Right ventricle myocardium inferior (tissue), 1 donor: ENCODE measurements at regions not wholly inside any gene's neighbourhood (a gene's known extent, or its start where the extent isn't known, plus 50 kb on each side); places are given as distances from the start of the nearest gene placed in this dataset.

Source experiments
- ATAC-seq: fragments of 200-7000 bp; cut with Tn5 transposase; one replicate; pipeline ENCODE4 v1.9.1; 2020; ENCODE audit warnings: mild to moderate bottlenecking, moderate library complexity
- DNase-seq: peaks from one replicate; pipeline ENCODE4 v3.0.0; 2021; ENCODE audit errors: missing footprints
- intact Hi-C: fragments of 100-400 bp; cut with DNase I; formaldehyde crosslinking; loops from one replicate; pipeline ENCODE4 v1.11.0; 2022
- donor health status: DM: no; HTN: yes; CAD: no; lungs with severe emphysema.

DNA sequence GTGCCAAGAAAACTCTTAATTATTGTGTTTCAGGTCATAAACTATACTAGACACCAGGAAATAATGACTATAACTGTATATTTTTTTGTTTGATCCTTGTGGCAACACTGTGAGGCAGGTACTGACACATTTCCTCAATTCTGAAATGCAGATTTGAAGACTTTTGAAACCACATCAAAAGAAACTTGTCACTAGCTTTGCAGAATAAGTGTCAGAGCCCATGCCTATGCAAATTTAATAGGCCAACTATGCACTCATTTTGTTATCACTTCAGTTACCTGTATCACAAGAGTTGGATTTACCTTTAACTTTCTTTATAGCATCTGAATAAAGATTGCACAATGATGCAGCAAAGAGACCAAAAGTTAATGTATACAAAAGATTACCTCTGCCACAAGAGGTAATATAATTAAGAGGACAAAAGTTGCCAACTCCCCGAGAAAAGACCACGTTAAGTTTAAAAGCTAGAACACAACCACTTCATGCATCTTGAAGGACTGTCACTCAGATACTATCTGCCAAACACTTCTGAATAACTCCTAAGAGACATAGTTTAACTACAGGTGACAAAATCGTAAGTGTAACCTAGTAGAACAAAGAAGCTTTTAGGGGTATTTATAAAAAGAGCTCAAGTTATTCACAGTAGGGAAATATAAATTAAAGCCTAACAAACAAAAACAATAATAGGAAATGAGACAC is 80.5 kb downstream of the ELAPOR2 start:
- ATAC-seq = no peak
- no peak for DNase-seq

DNA sequence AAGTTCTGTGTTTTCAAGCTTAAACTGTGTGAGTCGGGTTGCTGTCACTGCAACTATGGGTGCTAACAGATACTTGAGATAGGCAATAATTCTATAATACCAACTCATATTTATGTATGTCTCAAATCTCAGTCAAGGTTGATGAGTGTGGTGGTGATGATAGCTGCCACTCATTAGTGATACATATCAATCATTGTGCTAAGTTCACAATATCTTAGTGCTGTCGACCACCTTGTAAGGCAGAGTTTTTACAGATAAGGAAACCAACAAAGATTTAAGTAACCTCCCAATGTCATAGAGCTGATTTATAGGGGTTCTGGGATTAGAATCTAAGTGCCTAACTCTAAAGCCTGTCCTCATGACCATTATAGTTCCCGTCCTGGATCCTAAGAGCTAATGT is 82.5 kb downstream of the ELAPOR2 start:
- ATAC-seq (no peak), DNase-seq (no peak)
- intact Hi-C loops = no loop called here

More for the DNA sequence above, 80.5 kb downstream of the ELAPOR2 start:
- intact Hi-C loops = no loop called here

DNA sequence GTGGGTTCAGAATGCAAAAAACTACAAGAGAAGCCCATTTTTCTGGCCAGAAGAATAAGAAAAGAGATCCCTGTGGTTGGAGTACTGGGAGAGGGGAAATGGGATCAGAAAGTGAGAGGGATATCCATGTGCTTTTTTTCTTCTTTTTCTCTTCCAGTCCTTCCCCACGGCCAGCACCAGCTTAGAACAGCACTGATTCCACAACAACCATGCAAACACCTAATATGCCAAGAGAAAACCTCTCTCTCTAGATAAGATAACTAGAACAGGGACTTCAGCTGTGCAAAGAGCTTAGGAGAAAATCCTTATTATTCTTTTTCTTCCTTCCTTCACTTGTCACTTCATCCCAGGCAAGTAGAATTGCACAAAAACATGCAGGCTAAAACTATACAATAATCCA is 83.5 kb downstream of the ELAPOR2 start:
- no peak for ATAC-seq
- intact Hi-C loops = no loop called here
- no peak for DNase-seq

DNA sequence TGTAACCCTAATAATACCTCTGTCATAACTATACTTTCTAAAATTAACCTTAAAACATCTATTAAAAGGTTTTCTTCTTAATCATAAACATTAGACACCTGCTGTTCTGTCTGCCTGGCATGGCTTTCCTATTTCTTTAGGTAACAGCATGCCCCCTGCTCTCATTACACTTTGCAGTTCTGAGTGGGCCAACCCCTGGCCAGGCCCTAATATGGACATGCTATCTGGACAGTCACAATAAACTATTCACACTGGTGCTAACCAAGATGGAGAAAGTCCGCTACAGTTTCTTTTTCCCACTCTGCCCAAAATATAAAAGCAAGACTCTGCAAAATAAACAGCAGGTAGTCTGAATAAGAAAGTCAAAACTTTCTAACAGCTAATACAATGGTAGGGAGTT is 84.0 kb downstream of the ELAPOR2 start:
- ATAC-seq = no peak
- intact Hi-C loops = no loop called here
- no peak for DNase-seq

DNA sequence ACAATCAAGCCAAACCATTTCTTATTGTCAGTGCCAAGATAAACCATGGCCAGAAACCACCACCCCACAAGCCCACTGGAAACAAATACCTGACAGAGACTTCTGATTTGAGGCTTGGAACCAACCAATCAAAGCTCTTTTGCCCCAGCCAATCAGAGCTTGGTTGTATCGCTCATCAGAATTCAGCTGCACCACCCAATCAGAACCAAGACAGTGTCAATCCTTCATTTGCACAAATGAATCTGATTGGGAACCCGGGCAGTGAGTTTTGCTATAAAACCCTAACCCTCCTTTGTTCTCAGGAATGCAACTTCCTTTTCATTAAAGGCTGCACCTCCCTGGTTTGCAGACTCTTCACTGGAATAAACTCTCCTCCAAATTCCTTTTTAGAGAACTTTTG is 87.4 kb downstream of the ELAPOR2 start:
- no peak for DNase-seq
- intact Hi-C loops = no loop called here
- ATAC-seq = no peak

DNA sequence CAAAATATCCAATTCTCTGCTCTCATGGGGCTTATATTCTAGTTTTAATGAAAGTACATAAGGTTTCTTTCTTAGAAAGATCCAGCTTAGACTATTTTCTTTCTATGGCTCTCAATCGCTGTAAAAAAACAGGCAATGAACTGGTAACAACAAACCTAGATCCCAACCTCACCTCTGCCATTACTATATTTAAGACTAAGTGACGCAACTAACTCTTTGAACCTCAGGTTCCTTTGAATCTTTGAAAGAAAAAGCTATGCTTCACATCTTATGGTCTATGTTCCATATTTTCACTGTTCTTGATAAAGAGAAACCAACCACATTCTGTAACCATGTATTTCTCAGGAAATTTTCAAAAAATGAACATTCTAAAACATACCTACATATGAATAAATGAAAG is 88.5 kb downstream of the ELAPOR2 start:
- ATAC-seq = no peak
- DNase-seq = no peak
- intact Hi-C loops = no loop called here

DNA sequence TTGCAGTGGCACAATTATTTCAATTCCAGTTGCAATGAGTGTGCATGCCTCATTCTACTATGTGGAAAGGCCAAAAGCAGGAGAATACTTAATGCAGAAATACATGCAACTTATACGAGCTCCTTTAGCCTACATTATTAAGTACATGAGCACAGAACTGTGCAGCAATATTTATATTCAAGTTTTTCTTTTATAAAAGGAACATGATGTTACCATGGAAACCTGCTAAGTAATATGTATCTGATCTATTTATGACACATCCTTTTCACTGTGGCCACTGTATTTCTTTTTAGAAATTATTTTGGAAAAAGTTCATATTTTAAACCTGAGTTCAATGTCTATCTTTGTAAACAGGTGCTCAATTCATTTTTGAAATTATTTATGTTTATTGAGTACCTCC is 88.9 kb downstream of the ELAPOR2 start:
- intact Hi-C loops = no loop called here
- ATAC-seq (no peak), DNase-seq (no peak)

DNA sequence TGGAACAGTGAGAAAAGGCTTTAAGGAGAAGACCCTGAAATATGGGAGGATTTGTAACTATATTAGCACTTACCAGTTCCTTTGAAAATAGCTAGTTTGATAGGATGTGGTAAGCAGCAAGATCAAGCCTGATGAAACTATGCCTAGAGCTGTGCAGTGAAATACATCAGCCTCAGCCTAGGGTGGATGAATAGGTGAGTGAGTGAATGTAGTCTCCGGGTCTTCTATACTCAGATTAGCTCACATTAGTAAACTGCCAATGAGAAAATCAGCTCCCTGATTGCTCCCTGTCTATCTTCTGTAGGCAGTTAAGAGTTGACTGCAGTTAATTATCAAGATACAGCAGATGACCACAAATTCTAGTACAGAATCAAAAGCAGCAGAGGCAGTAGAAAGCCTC is 89.6 kb downstream of the ELAPOR2 start:
- ATAC-seq (no peak), DNase-seq (no peak)
- intact Hi-C loops = no loop called here

DNA sequence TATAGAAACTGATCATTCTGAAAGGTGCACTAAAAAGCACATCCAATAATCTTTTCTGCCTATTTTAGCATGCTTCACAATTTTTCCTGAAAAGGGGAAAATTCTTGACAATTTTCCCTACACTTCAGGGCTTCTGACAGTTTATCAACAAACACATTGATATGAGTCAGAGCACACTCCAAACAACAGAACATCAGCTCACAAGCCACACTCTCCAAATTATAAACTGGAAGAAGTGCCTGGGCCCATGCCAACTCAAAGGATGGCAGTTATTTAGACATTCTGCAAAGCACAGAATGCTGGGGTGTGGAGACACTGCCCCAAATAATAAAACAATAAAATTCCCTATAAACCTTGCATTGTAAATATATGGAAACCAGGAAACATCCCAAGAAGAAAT is 90.8 kb downstream of the ELAPOR2 start:
- DNase-seq (no peak), ATAC-seq (no peak)
- intact Hi-C loops = no loop called here

DNA sequence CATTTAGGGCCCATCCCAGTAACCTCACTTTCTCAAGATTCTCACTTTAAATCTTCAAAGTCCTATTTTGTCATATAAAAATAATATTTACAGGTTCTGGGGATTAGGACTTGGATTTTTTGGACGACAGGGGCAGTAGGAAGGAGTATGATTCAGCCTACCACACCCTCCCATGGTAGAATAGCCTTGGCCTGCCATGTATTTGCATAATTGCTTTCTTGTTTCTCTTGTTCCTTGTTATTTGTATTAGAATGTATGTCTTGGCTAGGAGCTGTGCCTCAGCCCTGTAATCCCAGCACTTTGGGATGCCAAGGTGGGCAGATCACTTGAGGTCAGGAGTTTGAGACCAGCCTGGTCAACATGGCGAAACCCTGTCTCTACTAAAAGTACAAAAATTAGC is 92.5 kb downstream of the ELAPOR2 start:
- DNase-seq (no peak), ATAC-seq (no peak)
- intact Hi-C loops = no loop called here

DNA sequence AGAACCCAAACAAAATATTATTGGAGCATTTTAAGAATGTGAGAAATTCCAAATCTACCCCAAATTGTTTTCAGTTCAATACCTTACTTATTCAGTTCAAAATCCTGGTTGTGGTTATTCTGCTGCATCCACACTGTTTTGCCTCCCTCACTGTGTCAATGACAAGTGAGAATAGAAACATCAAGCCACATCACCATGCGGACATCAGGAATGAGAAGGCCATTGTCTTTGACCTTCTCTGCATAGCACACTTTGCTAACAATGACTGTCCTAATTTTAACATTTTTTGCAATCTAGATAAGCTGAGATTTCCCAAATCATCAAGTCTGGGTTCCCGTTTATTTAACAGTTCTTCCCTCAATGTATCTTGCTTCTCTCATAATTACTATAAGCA is 93.7 kb downstream of the ELAPOR2 start:
- ATAC-seq (no peak), DNase-seq (no peak)
- intact Hi-C loops = no loop called here

DNA sequence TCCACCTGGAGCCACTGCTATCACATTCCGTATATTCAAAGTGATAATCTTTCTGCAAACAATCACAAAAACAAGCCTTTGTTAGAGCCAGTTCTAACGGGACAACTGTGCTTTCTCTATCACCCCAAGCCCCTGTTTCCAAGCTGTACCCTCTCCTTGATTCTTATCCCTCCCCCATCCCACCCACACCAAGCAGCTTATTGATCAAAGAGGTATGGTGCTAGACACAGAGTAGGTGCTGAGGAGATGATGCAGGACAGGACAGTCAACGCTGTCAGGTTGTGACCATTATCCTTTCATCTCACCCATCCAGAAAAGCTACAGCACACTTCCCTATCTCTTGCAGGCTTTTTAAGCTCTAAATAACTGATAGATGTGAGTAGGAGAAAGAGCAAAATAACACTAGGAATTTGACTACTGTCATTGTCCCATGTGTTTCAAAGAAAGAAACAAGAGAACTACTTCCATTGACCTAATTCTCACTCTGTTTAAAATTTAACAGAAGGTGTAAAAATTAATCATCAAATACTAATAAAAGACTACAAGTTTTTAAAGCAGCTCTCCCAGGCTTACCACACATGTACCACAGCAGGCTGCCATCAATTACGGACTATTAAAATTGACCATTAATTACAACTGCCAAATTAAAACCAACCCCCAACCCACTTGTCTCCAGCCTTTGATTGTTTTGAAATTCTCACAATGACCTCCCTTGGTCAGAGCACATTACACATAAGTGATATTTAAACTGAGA is 94.3 kb downstream of the ELAPOR2 start:
- ATAC-seq = no peak
- no peak for DNase-seq
- intact Hi-C loops = no loop called here

DNA sequence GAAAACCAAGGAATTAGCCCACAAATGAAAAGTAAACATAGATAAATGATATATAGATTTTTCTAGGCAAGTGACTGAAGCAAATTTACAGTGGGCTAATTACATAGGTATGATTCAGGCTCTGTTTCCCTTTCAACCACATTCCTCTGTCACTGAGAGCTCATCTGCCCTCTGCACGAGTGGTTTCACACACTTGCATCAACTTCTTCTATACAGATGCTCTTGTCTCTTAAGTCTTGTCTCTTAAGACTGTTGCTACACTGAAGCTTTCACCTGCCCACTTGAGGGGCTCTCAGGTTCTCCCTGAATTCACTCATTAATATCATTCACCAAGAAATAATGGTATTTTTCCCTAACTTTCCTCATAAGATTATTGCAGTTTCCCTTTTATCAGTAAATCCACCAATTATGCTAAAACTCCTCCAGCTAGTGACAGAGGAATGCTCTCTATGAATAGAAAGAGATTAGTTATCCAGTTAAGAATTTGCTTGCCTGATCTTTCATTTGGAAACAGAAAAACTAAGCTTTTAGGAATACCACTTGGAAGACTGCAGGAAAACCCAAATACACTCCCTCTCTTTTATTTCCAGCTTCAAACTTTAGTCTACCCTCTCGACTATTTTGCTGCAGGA is 95.7 kb downstream of the ELAPOR2 start:
- DNase-seq (no peak), ATAC-seq (no peak)
- intact Hi-C loops = no loop called here

DNA sequence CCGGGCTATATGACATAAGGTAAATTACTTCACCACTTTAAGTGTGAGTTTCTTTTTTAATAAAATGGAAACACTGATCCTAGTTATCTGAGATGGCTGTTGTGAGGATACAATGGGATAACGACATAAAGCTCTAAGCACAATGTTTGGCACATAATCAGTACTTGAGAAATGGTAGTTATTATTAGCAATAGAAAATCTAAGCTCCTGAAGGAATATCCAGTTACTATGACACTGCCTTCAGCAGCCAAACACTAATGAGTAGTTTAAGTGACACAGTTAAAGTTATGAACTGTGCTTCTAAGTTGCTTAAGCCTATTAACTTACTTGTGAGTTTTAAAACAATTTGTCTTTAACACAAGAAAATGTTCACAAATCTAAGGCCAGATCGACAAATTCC is 96.8 kb downstream of the ELAPOR2 start:
- ATAC-seq (no peak), DNase-seq (no peak)
- intact Hi-C loops = no loop called here

DNA sequence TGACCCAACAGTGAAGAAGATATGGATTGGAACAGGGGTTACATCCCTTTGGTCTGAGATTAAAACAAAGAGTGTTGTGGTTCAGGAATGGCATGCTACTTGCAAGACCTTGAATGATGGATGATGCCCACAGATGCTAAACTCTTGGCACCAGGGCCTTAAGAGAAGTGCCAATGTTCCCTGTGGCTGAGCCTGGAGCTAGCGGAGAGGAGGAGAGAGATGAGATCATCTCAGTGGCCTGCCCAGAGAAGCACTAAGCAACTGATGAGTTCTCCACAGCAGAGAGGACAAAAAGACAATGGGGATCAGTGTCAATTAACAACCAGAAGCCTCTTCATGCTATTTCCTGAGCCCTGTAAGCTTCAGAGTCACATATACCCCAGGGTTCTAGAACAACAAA is 97.8 kb downstream of the ELAPOR2 start:
- ATAC-seq (no peak), DNase-seq (no peak)
- intact Hi-C loops = no loop called here

DNA sequence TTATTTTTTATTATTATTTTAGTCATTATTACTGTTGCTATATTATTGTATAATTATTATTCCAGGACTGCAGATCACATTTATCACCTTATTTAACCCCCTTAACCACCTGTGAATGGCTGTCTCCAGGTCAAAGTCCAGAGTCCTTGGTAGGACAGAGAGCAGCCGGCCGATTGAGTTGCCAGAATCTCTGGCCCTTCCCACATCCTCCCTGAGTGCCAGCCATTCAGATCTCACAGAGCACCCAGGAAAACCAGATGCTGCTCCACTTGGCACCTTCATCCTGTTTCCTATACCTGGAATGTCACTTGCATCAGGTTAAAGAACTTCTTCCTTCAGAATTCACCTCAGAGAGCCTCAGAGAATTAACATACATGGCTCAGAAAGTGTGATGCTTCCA is 101.1 kb downstream of the ELAPOR2 start:
- ATAC-seq (no peak), DNase-seq (no peak)
- intact Hi-C loops = no loop called here

DNA sequence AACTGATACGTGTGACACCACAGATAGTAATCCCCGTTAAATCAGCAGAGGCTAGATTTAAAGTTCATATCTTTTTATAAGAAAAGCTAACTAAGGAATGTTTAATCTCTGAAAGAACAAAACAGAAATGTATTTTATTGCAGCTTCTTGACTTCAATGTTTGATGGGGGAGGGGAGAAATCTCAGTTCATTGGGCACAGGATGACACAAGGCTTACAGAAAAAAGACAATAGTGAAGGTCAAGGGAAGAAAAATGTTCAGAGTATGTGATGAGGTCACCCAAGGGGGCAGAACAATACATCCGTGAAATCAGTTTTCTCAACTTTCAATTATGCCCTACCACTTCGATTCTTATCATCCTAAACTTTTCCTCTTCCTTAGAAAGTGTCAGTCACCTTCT is 102.9 kb downstream of the ELAPOR2 start:
- intact Hi-C loops = no loop called here
- no peak for ATAC-seq
- DNase-seq = no peak

DNA sequence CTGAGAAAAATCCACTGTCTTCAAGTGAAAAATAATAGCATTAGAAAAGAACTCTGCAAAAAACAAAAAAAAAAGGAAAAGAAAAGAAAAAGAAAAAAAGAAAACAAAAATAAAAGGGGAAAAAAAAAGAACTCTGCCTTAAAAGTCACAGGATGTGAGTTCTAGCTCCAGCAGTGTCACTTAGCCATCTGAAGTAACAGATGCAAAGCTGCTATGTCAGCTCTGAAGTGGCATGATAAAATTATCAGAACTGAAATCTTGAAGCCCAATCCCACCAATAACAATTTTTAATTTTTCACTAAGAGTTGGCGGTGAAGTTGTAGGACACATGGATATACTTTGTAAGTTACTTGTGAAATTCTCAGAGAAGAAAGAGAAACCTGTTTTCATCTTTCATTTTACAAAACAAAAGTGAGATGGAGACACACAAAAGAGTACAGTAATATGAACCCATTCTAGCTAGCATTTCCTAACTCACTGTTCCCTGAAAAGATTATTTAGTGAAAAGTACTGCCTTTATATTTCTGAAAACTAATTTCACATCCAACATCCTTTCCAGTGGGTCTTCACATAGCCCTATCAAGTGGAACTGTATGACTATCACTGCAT is 103.5 kb downstream of the ELAPOR2 start:
- DNase-seq = no peak
- intact Hi-C loops = no loop called here
- ATAC-seq = no peak

DNA sequence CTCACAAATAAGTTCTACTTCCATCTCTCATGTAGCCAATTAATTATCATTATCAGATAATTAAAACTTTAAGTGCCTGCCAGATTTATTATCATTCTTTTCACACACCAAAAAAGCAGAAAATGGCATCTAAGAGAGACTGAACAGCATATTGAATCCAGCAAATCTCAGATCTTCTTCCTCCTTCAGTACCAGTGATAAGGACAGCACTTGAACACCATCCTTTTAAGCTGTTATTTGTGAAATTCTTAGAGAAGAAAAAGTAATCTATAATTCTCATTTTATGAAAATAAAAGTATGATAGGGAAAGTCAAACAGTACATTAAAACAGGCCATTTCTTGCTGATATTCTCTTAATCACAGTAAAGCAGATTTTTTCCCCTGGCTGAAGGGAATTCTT is 104.5 kb downstream of the ELAPOR2 start:
- intact Hi-C loops = no loop called here
- ATAC-seq (no peak), DNase-seq (no peak)
